T-helper 1 cell (primary cell): ENCODE measurements at regions not wholly inside any gene's neighbourhood (a gene's known extent, or its start where the extent isn't known, plus 50 kb on each side); places are given as distances from the start of the nearest gene placed in this dataset.
"Not testable (repeated sequence)": the region's sequence is repeated elsewhere in the genome, so short reads cannot be mapped to it uniquely, and the experiment has no call there.

Experiments
- DNase-seq, 5 donors: peaks; one replicate each; pipeline ENCODE4 v3.0.0-alpha.2; 2012 to 2020

DNA sequence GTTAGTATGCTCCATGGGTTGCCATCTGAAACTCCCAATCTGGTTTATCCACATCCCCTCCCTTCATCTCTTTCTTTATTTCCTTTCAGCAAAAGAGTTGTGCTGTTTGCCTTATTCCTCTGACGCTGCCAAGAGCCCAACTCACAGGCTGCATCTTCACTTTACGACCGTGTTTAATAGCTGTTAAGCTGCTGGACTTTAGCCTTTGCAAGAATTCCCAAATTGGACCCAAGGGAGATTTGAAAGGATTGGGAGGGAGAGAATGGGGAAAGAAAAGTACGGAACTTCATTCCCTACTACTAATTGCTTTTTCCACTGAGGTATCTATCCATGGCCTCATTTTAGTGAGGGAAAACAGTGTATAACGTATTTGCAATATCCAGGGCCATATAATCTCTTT is 263.4 kb upstream of the MEIS1 start:
- DNase-seq: no peak

- no peak for DNase-seq
Observed at GRCh38 chr2:66170744-66171330, 264.1 kb upstream of the MEIS1 start.

GRCh38 chr2:66169076-66169475 is 265.8 kb upstream of the MEIS1 start:
- DNase-seq: no peak

DNA sequence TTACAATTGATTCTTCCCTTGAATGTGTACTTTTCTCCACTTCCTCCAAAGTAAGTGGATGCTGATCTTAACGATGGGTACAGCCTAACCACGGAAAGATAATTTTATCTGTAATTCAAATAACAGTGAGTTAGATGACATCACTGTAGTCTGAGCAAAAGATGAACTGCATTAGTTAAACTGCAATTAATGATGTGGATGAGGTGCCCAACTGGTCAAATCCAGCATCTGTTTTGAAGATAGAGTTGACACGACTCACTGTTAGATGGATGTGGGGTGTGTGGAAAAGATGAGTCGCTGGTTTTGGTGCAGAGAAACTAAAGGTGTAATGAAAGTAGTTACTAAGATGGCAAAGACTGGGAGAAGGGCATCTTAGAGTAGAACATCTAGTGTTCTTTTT is 270.5 kb upstream of the MEIS1 start:
- DNase-seq: no peak

- no peak for DNase-seq
Observed at GRCh38 chr2:66156171-66156570, 278.8 kb upstream of the MEIS1 start.

DNA sequence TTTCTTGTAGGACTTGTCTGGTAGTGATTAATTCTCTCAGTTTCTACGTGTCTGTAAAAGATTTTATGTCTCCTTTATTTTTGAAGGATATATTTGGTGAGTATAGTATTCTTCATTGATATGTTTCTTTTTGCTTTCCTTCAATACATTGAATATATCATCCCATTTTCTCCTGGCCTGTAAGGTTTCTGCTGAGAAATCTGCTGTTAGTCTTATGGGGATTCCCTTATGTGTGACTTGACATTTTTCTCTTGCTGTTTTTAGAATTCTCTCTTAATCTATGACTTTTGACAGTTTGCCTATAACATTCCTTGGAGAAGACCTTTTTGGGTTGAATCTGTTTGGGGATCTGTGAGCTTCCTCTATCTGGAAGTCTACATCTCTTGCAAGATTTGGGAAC is 281.0 kb upstream of the MEIS1 start:
- no peak for DNase-seq

DNA sequence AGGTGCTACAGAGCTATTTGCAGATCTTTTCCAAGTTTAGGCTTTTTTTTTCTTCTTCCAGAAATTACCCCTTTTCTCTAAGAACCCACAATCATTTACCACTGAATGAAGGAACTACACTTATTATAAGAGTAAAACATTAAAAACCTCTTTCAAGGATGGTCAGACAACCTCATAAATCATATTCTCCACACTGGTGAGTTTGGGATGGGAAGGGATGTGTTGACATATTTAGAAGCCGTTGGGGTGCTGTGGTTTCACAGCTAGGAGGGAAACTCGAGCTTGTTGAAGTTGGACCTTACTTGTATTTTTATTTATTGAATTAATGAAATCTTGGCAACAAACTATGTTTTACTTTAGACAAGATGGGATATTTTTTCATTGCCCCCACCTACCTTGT is 289.4 kb upstream of the MEIS1 start:
- no peak for DNase-seq

GRCh38 chr2:66144324-66144723 is 290.6 kb upstream of the MEIS1 start:
- DNase-seq: not testable (repeated sequence)

DNA sequence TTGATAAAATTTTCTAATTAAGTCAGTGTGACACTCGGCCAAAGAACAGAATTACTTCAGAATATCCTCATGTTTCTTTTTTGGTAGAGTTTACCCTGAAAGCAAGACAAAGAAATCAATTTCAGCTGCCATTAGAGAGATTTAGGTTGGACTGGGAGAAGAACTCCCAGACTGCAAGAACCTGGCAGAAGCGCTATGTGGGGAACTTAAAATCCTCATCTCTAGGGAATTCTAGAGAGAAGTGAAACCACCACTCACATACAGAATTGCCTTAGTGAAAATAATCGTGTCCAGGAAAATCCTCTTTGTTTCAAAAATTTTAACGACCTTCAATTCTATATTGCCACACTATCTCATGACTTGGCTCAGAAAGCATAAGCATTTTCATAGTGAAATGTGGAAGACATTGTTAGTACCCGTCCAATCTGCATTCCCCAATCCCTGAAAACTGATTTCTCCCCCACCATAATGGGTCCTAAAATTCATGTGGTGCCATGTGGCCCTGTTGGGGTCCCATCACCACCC is 297.3 kb upstream of the MEIS1 start:
- no peak for DNase-seq

GRCh38 chr2:66134138-66134701 is 300.7 kb upstream of the MEIS1 start:
- no peak for DNase-seq

DNA sequence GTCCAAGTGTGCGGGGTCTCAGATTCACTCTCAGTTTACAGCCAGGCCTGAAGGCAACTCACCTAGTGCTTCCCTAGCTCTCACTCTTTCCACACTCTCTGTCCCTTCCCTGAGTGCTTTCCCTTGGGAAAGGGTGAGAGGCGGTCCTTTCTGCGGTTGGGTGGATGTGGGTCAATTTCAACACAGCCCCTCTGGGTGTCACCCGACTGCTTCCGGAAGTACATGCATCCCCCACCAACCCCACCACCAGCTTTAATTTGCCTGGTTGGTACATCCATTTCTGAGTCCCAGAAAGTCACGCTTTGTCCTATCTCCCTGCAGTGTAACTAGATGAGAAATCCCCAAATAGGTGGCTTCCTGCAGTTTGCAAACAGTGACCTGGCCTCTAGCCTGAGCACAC is 307.3 kb upstream of the MEIS1 start:
- no peak for DNase-seq

DNA sequence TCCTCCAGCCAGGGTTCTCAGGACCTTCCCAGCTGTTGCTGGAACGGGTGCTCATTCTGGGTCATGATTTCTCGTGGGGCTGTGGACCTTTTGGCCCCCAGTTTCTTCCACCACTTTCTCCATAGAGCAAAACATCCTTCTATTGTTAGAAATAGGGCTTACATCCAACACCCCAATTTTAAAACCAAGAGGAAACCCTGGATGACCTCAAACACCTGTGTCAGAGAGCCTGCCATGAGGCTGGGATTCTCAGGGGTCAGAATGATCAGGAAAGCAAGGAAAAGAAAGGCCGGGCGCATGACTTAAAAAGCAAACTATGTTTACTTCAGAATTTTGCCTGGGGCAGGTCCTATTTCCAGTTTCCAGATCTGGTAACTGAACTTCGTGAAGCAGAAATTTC is 307.9 kb upstream of the MEIS1 start:
- DNase-seq: no peak

DNA sequence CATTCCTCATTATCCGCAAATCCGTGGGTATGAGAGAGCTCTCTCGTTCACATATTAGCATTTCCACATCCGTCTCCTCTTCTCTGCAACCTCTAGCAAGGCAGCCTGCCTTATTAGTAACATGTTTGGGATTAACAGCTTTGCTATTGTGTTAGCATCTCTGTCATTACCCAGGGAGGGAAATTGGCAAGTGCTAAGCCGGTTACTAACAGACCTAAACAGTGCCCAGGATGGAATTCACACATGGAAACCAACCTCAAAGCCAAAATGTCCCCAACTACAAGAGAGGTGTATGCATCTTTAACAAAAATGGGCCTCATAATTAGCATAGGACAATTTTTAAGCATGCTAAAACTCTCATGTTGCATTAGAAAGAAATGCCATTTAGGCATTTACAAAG is 309.0 kb upstream of the MEIS1 start:
- no peak for DNase-seq

DNA sequence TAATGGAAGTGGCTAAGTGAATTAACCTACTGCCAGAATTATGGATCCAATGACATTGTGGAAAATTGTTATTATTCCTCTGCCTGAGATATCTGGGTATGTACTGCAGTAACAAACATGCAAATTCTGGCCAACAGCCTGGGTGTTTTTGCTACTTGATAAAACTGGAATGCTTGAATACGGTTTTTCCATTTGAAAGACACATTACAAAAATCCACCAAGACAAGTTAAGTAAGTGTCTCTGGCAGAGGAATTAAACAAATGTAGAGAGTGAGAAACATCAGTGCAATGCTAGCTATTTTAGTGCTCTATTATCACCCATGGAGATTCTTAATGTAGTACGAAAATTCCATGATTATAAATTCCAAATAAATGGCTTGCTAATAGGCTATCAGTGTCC is 312.4 kb upstream of the MEIS1 start:
- DNase-seq: no peak

- DNase-seq: no peak
Observed at GRCh38 chr2:66121946-66122345, 313.0 kb upstream of the MEIS1 start.

DNA sequence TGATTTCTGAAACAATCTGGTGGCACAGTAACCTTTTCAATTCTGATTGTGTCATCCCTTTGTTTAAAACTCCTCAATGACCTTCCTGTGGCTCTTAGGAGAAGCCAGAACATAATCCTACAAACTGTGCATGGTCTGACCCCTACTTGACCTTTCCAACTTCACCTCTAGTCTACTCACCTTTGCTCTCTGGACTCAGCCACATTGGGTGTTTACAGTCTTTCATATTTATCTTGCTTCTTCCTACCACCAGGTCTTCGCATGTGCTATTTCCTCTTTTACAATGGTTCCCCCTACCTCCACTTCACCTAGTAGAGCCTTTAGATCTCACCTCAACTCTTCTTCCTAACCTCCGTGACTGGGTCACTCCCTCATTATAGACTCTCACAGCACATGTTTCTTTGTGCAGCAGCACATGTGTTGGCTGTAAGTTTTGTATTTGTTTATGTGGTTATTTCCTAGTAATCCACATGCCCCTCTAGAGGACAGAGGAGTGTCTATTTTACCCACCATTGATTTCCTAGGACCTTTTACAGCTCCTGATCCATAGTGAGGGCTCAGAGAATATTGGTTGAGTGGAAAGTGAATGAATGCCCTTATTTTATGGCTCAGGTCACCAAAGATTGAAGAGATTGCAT is 320.8 kb upstream of the MEIS1 start:
- no peak for DNase-seq

DNA sequence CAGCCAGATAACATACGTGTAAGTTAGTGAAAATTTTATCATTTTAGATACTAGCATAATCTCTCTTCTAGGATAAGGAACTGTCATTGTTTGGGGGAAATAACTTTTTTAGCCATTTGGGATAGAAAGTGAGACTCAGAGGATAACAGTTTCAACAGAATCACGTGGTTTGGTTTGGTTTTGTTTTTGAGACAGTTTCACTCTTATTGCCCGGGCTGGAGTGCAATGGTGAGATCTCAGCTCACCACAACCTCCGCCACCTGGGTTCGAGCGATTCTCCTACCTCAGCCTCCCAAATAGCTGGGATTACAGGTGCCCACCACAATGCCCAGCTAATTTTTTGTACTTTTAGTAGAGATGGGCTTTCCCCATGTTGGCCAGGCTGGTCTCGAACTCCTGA is 323.2 kb upstream of the MEIS1 start:
- no peak for DNase-seq

DNA sequence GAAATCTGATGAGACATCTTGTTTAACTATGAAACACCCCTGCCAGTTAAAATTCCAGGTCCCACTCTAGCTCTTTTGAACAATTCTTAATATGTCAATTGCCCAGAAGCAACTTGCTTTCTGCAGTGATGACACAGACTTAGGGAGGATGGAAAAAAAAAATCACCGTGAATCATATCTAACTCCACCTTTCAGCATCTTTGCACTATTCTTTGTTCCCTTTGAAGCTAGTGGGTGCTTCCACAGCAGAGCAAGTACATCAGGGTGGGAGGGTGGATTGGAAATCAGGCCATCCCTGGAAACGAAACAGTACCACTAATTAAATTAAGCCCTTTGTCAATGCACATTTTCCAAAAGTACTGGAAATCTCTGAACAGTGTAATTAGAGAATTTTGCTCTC is 324.3 kb upstream of the MEIS1 start:
- no peak for DNase-seq

GRCh38 chr2:66110086-66110485 is 324.8 kb upstream of the MEIS1 start:
- no peak for DNase-seq

GRCh38 chr2:66109419-66109818 is 325.5 kb upstream of the MEIS1 start:
- no peak for DNase-seq

DNA sequence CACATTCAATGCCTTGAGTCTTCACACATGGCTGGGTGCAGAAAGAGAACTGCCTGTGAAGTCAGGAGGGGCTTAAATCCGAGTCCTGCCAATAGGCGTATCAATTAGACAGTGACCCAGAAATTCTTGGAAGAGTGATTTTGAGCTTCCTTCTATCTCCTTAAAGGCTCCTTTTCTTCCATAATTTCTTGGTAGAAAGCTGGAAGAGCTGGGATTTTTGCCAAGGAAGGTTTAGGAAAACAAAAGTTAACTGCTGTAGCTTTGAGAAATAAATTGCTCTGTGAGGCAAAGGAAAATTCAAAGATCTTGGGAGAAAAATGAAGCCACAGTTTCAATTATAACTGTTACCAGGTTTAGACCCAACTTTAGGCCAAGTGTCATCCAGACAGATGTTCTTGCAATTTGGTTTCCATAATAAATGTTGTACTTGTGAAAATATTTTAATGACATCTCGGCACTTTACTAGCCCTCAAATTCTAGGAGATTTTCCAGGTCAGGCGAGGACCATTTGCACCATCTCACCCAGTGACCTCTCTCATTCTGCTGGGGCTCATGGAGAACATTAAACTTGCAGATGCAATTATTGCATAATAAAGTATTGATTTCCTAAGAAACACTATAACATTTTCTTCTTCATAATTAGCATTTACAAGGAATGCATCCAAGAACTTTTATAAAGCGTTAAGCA is 329.7 kb upstream of the MEIS1 start:
- no peak for DNase-seq

GRCh38 chr2:66103581-66103980 is 331.3 kb upstream of the MEIS1 start:
- DNase-seq: no peak

DNA sequence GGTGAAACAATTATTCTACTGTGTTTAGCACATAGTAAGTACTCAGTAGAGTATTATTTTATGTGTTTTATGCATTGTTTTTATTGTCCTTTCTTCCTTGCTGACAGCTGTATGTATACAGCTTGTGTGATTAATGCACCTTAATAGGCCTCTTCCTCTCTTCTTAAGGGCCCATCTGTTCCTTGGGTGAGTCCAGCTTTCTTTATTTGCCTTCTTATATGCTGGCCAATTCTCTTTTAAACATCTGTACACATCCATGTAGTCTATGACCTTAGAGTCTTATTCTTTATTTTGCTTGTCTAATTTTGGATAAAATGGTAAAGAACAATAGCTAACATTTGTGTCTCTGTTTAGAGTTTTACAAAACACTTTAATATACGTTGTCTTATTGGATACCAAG is 333.7 kb upstream of the MEIS1 start:
- no peak for DNase-seq

DNA sequence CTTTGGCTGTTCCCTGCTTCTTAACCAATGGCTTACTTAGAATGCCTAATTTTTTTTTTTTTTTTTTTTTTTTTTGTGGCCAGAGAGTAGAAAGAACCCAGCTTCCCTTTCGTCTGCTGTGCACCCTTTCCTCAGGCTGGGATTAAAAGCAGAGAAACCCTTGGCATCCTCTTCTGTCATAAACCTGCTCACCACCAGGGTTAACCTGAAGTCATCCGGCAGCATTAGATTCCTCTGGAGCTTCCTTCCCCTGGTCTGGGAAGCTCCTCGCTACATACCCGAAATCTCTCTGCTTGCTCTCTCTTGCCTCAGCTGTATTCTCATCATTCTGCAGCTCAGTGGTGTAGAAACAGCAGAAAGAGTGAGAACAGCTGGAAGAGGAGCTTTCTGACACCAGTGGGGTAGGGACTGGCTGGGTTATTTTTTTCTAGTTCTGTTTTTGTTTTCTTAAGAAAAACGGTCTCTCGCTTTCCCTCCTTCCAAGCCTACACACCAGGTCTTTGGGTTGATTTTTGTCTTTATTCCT is 339.0 kb upstream of the MEIS1 start:
- DNase-seq: no peak
